ENCODE measurements at regions not wholly inside any gene's neighbourhood (a gene's known extent, or its start where the extent isn't known, plus 50 kb on each side); places are given as distances from the start of the nearest gene placed in this dataset.

GRCh38 chr15:96049766-96050165 is 280.7 kb upstream of the NR2F2 start:
- no peaks in the 10 kb centered on the region for H3K27me3 ChIP-seq (replicated peaks; ENCODE audit: insufficient read depth, low read depth, low read length, poor library complexity)
- CTCF ChIA-PET, result no interaction called here
- POLR2A ChIA-PET (ENCODE audit: low non-redundant PET), result no interaction called here
- H3K27ac ChIP-seq (ENCODE audit: low read depth, low read length, poor library complexity, severe bottlenecking), result no peak overlapping the region
- BruUV-seq (replicated peaks), result no TSS peak
- DNase-seq (ENCODE audit: low spot score), result no peak
- H3K4me1 ChIP-seq (ENCODE audit: insufficient read depth, low read length, poor library complexity, severe bottlenecking), result peaks cover 34% of the 10 kb centered on the region
- H3K9me3 ChIP-seq (ENCODE audit: low read depth, low read length, poor library complexity, severe bottlenecking), result no peaks in the 10 kb centered on the region
- H3K36me3 ChIP-seq (ENCODE audit: insufficient read depth, low read length, poor library complexity, severe bottlenecking), result no peaks in the 10 kb centered on the region
- no peak overlapping the region for H3K4me3 ChIP-seq (ENCODE audit: low read depth, low read length, poor library complexity, severe bottlenecking)
- intact Hi-C loops (cut with micrococcal nuclease; ENCODE audit: unreplicated experiment), result loop anchor here (10.0 kb wide), 1 partner anchor 275 kb away; no protein-coding TSS in a partner anchor
- TF ChIP-seq CTCF (conservative IDR thresholded peaks at IDR 0.05; ENCODE audit: low read depth, low read length) (no peak), EZH2 (IDR thresholded peaks at IDR 0.05; ENCODE audit: borderline replicate concordance, low read depth, low read length, poor library complexity, severe bottlenecking) (no peak)

GRCh38 chr15:96051598-96051997 is 278.9 kb upstream of the NR2F2 start:
- H3K4me3 ChIP-seq (ENCODE audit: low read depth, low read length, poor library complexity, severe bottlenecking), result no peak overlapping the region
- no peaks in the 10 kb centered on the region for H3K27me3 ChIP-seq (replicated peaks; ENCODE audit: insufficient read depth, low read depth, low read length, poor library complexity)
- H3K4me1 ChIP-seq (ENCODE audit: insufficient read depth, low read length, poor library complexity, severe bottlenecking), result peaks cover 30% of the 10 kb centered on the region
- intact Hi-C loops (cut with micrococcal nuclease; ENCODE audit: unreplicated experiment), result loop anchor here (10.0 kb wide), 1 partner anchor 273 kb away; no protein-coding TSS in a partner anchor
- ChIA-PET CTCF (no interaction called here), POLR2A (ENCODE audit: low non-redundant PET) (interaction anchor here (0.6 kb wide), 1 partner anchor 145 kb away, joined by 3 read pairs; no protein-coding TSS in a partner anchor)
- no peaks in the 10 kb centered on the region for H3K9me3 ChIP-seq (ENCODE audit: low read depth, low read length, poor library complexity, severe bottlenecking)
- DNase-seq (ENCODE audit: low spot score), result no peak
- no peak overlapping the region for H3K27ac ChIP-seq (ENCODE audit: low read depth, low read length, poor library complexity, severe bottlenecking)
- TF ChIP-seq EZH2 (IDR thresholded peaks at IDR 0.05; ENCODE audit: borderline replicate concordance, low read depth, low read length, poor library complexity, severe bottlenecking) (no peak), CTCF (conservative IDR thresholded peaks at IDR 0.05; ENCODE audit: low read depth, low read length) (no peak)
- no TSS peak for BruUV-seq (replicated peaks)
- no peaks in the 10 kb centered on the region for H3K36me3 ChIP-seq (ENCODE audit: insufficient read depth, low read length, poor library complexity, severe bottlenecking)

- BruUV-seq (replicated peaks), result no TSS peak
- CTCF ChIA-PET, result no interaction called here
Observed at GRCh38 chr15:96052154-96052553, 278.3 kb upstream of the NR2F2 start.

More at GRCh38 chr15:96052154-96052553, 278.3 kb upstream of the NR2F2 start:
- Histone ChIP-seq H3K27ac (ENCODE audit: low read depth, low read length, poor library complexity, severe bottlenecking) (no peak overlapping the region), H3K27me3 (replicated peaks; ENCODE audit: insufficient read depth, low read depth, low read length, poor library complexity) (no peaks in the 10 kb centered on the region), H3K4me3 (ENCODE audit: low read depth, low read length, poor library complexity, severe bottlenecking) (no peak overlapping the region), H3K4me1 (ENCODE audit: insufficient read depth, low read length, poor library complexity, severe bottlenecking) (peaks cover 24% of the 10 kb centered on the region), H3K36me3 (ENCODE audit: insufficient read depth, low read length, poor library complexity, severe bottlenecking) (no peaks in the 10 kb centered on the region), H3K9me3 (ENCODE audit: low read depth, low read length, poor library complexity, severe bottlenecking) (no peaks in the 10 kb centered on the region)
- POLR2A ChIA-PET (ENCODE audit: low non-redundant PET), result no interaction called here
- intact Hi-C loops (cut with micrococcal nuclease; ENCODE audit: unreplicated experiment), result loop anchor here (10.0 kb wide), 1 partner anchor 273 kb away; no protein-coding TSS in a partner anchor
- DNase-seq (ENCODE audit: low spot score), result no peak
- no peak for TF ChIP-seq CTCF (conservative IDR thresholded peaks at IDR 0.05; ENCODE audit: low read depth, low read length)
